Stimulated activated naive B cell treated with anti-CD40 and anti-IgM and Interleukin-4, amounts not matched to agents 10 μg/mL and 1 μg/mL and 100 μg/mL, for 72 hours (primary cell): ENCODE measurements at regions not wholly inside any gene's neighbourhood (a gene's known extent, or its start where the extent isn't known, plus 50 kb on each side); places are given as distances from the start of the nearest gene placed in this dataset.

Experiments
- ATAC-seq, 2 donors: fragments of 150-1000 bp; cut with Tn5 transposase; replicated peaks; 2 replicates each; pipeline ENCODE4 v1.10.0; 2021; ENCODE audit warnings: moderate library complexity in 1 of 2
- DNase-seq: peaks from one replicate; pipeline ENCODE4 v3.0.0; 2021
- H3K27ac Mint-ChIP-seq: one replicate; pipeline ENCODE4 v1.8.0; 2022; ENCODE audit warnings: mild to moderate bottlenecking, mixed read lengths
- H3K27me3 Mint-ChIP-seq, 2 donors: one replicate each; pipeline ENCODE4 v1.8.0; 2022; ENCODE audit warnings: mixed read lengths in 2 of 2
- H3K36me3 Mint-ChIP-seq, 2 donors: one replicate each; pipeline ENCODE4 v1.8.0; 2022; ENCODE audit warnings: mixed read lengths in 2 of 2, mild to moderate bottlenecking in 1 of 2
- H3K4me1 Mint-ChIP-seq, 2 donors: one replicate each; pipeline ENCODE4 v1.8.0; 2022; ENCODE audit warnings: mixed read lengths in 2 of 2, mild to moderate bottlenecking in 1 of 2
- H3K4me3 Mint-ChIP-seq, 2 donors: one replicate each; pipeline ENCODE4 v1.8.0; 2022; ENCODE audit warnings: mild to moderate bottlenecking in 2 of 2, mixed read lengths in 2 of 2, moderate library complexity in 1 of 2
- H3K9me3 Mint-ChIP-seq, 2 donors: one replicate each; pipeline ENCODE4 v1.8.0; 2022; ENCODE audit warnings: mixed read lengths in 2 of 2, mild to moderate bottlenecking in 1 of 2

DNA sequence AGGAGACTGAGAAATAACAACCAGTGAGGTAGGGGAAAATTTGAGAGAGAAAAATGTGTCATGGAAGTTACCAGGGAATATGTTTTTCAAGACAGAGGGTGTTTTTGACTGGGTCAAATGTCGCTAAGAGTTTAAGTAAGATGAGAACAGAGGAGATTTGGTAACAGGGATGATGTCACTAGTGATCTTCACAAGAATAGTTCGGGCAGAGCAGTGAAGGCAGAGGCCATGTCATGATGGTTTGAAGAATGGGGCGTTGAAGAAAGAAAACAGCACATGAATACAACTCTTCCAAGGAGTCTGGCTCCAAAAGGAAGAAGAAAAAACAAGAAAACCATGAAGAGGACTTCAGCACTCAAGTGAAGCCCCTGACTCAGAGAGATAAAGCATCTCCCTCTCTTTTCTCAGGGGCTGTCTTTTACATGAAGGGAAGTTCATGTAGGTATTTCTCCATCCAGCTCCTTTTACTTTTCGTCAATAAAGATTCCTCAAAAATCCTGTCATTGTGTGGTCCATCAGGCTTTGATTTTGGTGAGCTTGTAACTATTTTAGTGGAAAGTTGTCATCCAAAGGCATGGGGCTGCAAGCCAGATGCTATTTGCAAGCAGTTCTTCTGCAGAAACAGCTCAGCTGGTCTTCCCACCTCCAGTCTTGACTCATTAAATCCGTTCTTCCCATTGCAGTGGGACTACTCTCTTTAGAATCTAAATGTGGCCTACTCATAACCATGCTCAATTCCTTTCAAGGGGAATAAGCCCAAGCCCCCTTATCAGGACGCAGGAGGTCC is 397.3 kb downstream of the LMX1A start:
- no peaks in the 10 kb centered on the region for H3K27me3 Mint-ChIP-seq
- no peak overlapping the region for H3K27ac Mint-ChIP-seq
- H3K4me1 Mint-ChIP-seq, result no peaks in the 10 kb centered on the region
- DNase-seq (no peak), ATAC-seq (no peak)
- H3K4me3 Mint-ChIP-seq, result no peak overlapping the region
- peaks cover 0 to 4% of the 10 kb centered on the region in 2 donors for H3K9me3 Mint-ChIP-seq
- no peaks in the 10 kb centered on the region for H3K36me3 Mint-ChIP-seq

DNA sequence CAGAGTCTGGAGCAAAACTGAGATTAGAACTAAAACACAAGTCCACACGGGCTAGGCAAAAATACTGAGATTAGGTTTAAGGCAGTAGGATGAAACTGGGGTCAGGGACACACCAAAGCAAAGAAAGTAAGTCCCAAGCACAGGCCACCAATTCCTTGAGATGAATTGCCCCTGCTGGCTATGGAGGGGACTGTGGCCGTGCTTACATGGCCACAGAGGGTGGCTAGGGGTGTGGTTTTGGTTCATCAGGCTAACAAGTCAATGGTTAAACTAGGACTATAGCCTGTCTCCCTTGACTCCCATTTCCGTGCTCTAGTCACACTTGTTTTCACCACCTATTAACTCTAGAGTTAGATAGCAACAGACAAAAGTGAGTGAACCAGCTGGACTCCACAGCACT is 394.8 kb downstream of the PBX1 start:
- H3K4me1 Mint-ChIP-seq, result no peaks in the 10 kb centered on the region
- ATAC-seq (no peak), DNase-seq (no peak)
- no peak overlapping the region for H3K4me3 Mint-ChIP-seq
- H3K27me3 Mint-ChIP-seq, result no peaks in the 10 kb centered on the region
- H3K9me3 Mint-ChIP-seq, result peaks cover 0 to 7% of the 10 kb centered on the region in 2 donors
- H3K36me3 Mint-ChIP-seq, result no peaks in the 10 kb centered on the region
- H3K27ac Mint-ChIP-seq, result no peak overlapping the region

DNA sequence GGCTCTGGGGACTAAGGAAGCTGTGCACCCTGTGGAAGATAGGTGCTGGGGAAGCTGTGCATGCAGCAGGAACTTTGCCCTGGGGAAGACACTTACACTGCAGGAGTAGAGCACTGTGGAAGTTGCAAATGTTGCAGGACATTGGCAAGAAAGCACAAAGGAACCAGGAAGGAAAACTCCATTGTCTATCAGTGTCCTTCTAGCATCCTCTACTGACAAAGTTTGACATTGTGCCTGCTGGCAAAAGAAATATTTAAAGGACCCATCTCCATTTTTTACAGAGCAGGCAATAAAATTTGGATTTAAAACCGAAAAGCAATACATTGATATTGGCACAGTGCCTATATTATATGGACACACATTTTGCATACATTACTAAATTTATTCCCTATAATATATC is 394.1 kb downstream of the PBX1 start:
- ATAC-seq (no peak), DNase-seq (no peak)
- Mint-ChIP-seq H3K27ac (no peak overlapping the region), H3K4me1 (no peaks in the 10 kb centered on the region), H3K4me3 (no peak overlapping the region), H3K36me3 (peaks cover 3% of the 10 kb centered on the region in 2 donors), H3K9me3 (peaks cover 6 to 13% of the 10 kb centered on the region in 2 donors), H3K27me3 (no peaks in the 10 kb centered on the region)

DNA sequence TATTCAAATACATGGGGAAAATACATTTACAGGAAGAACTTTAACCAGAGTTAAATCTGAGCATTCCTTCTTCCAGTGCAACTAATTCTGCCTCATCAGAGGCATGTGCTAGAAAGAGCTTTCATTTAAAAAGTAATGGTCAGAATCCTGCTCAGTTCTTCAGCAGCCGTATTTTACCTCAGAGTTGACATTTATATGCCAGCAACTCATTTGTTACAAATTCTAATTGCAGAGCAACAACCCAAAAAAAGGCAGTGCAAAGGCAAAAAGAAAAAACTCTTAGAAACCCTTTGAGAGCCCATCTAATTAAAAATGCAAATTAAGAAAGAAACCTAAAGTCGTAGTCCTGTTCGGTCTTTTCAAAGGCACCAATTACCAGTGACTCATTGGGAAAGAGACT is 392.5 kb downstream of the PBX1 start:
- no peak overlapping the region for H3K27ac Mint-ChIP-seq
- H3K4me1 Mint-ChIP-seq, result no peaks in the 10 kb centered on the region

GRCh38 chr1:164950541-164950986 is 391.6 kb downstream of the PBX1 start:
- H3K4me1 Mint-ChIP-seq, result no peaks in the 10 kb centered on the region
- DNase-seq, result no peak
- H3K27me3 Mint-ChIP-seq, result no peaks in the 10 kb centered on the region
- no peak for ATAC-seq
- H3K9me3 Mint-ChIP-seq, result peaks cover 14 to 20% of the 10 kb centered on the region in 2 donors
- H3K36me3 Mint-ChIP-seq, result peaks cover 3% of the 10 kb centered on the region in 2 donors
- H3K27ac Mint-ChIP-seq, result no peak overlapping the region
- no peak overlapping the region for H3K4me3 Mint-ChIP-seq

More for the DNA sequence above, 392.5 kb downstream of the PBX1 start:
- Mint-ChIP-seq H3K27me3 (no peaks in the 10 kb centered on the region), H3K9me3 (peaks cover 8 to 20% of the 10 kb centered on the region in 2 donors), H3K36me3 (peaks cover 3% of the 10 kb centered on the region in 2 donors), H3K4me3 (no peak overlapping the region)
- no peak for DNase-seq
- ATAC-seq, result no peak

- Mint-ChIP-seq H3K27ac (no peak overlapping the region), H3K4me3 (no peak overlapping the region), H3K36me3 (peaks cover 3% of the 10 kb centered on the region in 2 donors), H3K27me3 (no peaks in the 10 kb centered on the region), H3K4me1 (no peaks in the 10 kb centered on the region), H3K9me3 (peaks cover 14 to 20% of the 10 kb centered on the region in 2 donors)
- ATAC-seq (no peak), DNase-seq (no peak)
Measured at GRCh38 chr1:164949771-164950471, 390.9 kb downstream of the PBX1 start.

DNA sequence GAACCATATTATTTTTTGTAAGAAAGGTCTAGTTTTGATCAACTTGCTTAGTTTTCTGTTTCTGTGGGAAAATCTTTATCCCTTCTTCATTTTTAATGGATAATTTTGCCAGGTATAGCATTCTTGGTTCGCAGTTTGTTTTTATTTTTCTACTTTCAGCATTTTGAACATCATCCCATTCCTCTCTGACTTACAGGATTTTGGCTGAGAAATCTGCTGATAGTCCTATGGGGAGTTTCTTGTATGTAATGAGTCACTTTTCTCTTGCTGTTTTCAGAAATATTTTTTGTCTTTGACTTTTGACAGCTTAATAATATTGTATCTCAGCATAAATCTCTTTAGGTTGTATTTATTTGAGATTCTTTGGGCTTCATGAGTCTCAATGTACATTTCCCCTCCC is 389.1 kb downstream of the PBX1 start:
- Mint-ChIP-seq H3K27me3 (no peaks in the 10 kb centered on the region), H3K4me3 (no peak overlapping the region), H3K36me3 (peaks cover 3% of the 10 kb centered on the region in 2 donors), H3K4me1 (no peaks in the 10 kb centered on the region), H3K9me3 (peaks cover 14 to 19% of the 10 kb centered on the region in 2 donors), H3K27ac (no peak overlapping the region)
- ATAC-seq, result no peak
- DNase-seq, result no peak

DNA sequence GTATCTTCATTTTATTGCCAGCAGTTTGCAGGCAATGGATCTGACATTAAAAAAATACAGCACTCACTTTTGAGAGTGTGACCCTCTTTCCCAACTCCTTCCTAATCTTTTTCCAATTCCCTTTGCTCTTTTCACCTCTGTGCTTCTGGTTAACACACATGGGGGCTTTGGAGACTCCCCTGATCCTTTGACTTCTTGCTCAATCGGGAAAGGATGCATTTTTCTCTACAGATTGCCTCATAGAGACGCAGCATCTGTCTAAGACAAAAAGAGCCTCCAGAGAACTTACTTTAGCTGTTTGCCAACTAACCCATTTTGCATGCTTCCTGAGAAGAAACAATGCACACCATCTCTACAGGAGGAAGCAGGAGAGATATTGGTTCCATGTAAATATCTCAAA is 378.3 kb downstream of the PBX1 start:
- DNase-seq, result no peak
- Mint-ChIP-seq H3K27ac (no peak overlapping the region), H3K27me3 (no peaks in the 10 kb centered on the region), H3K4me3 (no peak overlapping the region), H3K4me1 (no peaks in the 10 kb centered on the region), H3K9me3 (peaks cover 0 to under 1% of the 10 kb centered on the region in 2 donors), H3K36me3 (no peaks in the 10 kb centered on the region)
- ATAC-seq, result no peak

GRCh38 chr1:164932580-164932979 is 373.6 kb downstream of the PBX1 start:
- DNase-seq (no peak), ATAC-seq (no peak)
- peaks cover 0 to 2% of the 10 kb centered on the region in 2 donors for H3K9me3 Mint-ChIP-seq
- H3K36me3 Mint-ChIP-seq, result no peaks in the 10 kb centered on the region
- H3K4me3 Mint-ChIP-seq, result no peak overlapping the region
- no peaks in the 10 kb centered on the region for H3K4me1 Mint-ChIP-seq
- H3K27ac Mint-ChIP-seq, result no peak overlapping the region
- H3K27me3 Mint-ChIP-seq, result no peaks in the 10 kb centered on the region

- peaks cover 0 to 2% of the 10 kb centered on the region in 2 donors for H3K9me3 Mint-ChIP-seq
- DNase-seq (no peak), ATAC-seq (no peak)
- no peak overlapping the region for H3K27ac Mint-ChIP-seq
- no peaks in the 10 kb centered on the region for H3K27me3 Mint-ChIP-seq
- no peaks in the 10 kb centered on the region for H3K4me1 Mint-ChIP-seq
- H3K4me3 Mint-ChIP-seq, result no peak overlapping the region
- H3K36me3 Mint-ChIP-seq, result no peaks in the 10 kb centered on the region
Measured at GRCh38 chr1:164930833-164931232, 371.8 kb downstream of the PBX1 start.

DNA sequence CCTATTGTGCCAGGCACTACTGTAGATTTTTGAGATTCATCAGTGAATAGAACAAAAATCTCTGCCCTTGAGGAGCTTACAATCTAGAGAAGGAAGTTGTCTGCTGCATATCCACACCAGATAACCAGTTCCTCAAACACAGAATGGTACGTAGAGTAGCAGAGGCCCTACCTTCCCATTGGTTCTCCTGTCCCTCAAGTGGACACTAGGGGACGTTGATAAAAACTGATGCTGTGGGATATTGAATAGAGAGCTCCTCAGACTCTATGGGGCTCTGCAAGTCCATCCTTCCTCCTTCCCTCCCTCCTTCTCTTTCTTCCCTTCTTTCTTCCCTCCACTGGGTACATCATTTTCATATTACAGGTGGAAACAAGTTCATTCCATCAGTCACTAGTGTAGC is 371.3 kb downstream of the PBX1 start:
- Mint-ChIP-seq H3K9me3 (peaks cover 0 to 2% of the 10 kb centered on the region in 2 donors), H3K27ac (no peak overlapping the region), H3K27me3 (no peaks in the 10 kb centered on the region), H3K36me3 (no peaks in the 10 kb centered on the region), H3K4me1 (no peaks in the 10 kb centered on the region), H3K4me3 (no peak overlapping the region)
- DNase-seq (no peak), ATAC-seq (no peak)

- H3K27ac Mint-ChIP-seq, result no peak overlapping the region
- DNase-seq (no peak), ATAC-seq (no peak)
- H3K9me3 Mint-ChIP-seq, result peaks cover 0 to 2% of the 10 kb centered on the region in 2 donors
- H3K27me3 Mint-ChIP-seq, result no peaks in the 10 kb centered on the region
- H3K36me3 Mint-ChIP-seq, result no peaks in the 10 kb centered on the region
- H3K4me1 Mint-ChIP-seq, result no peaks in the 10 kb centered on the region
- H3K4me3 Mint-ChIP-seq, result no peak overlapping the region
Measured at GRCh38 chr1:164928232-164928812, 369.3 kb downstream of the PBX1 start.

DNA sequence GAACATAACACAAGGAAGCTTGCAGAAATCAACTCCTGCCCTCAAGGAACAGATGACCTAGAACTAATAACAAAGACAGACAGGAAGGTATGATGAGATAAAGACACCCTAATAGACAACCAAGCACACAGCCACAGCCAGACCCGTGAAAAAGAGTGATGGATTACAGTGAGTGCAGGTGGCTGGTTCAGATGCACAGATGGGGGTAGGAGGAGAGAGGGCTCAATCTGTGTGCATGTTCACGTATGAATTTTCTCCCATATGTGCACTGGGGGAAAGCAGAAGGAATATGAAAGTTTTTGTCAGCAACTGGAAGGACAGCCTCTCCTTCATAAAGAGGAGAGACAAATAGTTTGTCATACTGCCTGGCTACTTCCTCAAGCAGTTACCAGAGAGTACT is 367.1 kb downstream of the PBX1 start:
- Mint-ChIP-seq H3K36me3 (no peaks in the 10 kb centered on the region), H3K27ac (no peak overlapping the region), H3K4me3 (no peak overlapping the region), H3K4me1 (no peaks in the 10 kb centered on the region), H3K9me3 (peaks cover 0 to 2% of the 10 kb centered on the region in 2 donors), H3K27me3 (no peaks in the 10 kb centered on the region)
- DNase-seq, result no peak
- no peak for ATAC-seq

DNA sequence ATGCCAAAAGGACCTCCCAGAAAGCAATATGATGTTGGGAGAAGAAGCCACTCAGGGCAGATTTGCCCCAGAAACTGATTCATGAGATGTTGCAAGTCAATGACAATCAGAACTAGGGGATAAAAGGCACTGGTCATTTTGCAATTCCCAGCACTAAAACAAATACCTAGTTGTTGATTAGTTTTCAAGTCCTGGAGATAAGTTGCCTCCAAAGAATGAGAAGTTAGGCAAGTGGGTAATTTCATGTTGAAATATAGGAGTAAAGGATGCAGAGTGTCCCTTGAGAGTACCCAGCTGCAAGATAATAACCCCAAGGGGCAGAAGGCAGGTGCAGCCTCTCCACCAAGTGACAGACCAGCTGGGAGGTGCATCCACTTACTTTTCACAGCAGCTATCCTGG is 363.6 kb downstream of the PBX1 start:
- Mint-ChIP-seq H3K27me3 (no peaks in the 10 kb centered on the region), H3K4me3 (no peak overlapping the region), H3K27ac (no peak overlapping the region), H3K9me3 (no peaks in the 10 kb centered on the region), H3K36me3 (no peaks in the 10 kb centered on the region), H3K4me1 (no peaks in the 10 kb centered on the region)
- ATAC-seq (no peak), DNase-seq (no peak)

DNA sequence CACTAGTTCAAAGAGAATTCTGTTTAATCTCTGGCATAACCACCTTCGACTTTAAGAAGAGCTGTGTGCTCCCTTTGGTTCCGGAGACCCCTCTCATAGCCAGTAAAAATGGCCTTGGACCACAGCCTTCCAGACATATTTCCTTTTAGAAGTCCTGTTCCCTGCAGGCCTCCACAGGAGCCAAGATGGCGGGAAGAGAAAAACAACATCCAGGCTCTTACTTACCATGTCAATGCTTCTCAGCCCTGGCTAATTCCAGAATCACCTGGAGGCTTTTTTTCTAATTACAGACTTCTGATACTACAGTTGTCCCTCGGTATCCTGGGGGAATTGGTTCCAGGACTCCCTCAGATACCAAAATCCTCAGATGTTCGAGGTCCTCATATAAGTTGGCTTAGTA is 362.5 kb downstream of the PBX1 start:
- Mint-ChIP-seq H3K9me3 (no peaks in the 10 kb centered on the region), H3K4me1 (no peaks in the 10 kb centered on the region), H3K4me3 (no peak overlapping the region), H3K27ac (no peak overlapping the region), H3K27me3 (no peaks in the 10 kb centered on the region), H3K36me3 (no peaks in the 10 kb centered on the region)
- DNase-seq, result no peak
- ATAC-seq, result no peak
